ENCODE measurements at regions not wholly inside any gene's neighbourhood (a gene's known extent, or its start where the extent isn't known, plus 50 kb on each side); places are given as distances from the start of the nearest gene placed in this dataset.

GRCh38 chr19:30083125-30083681 is 141.2 kb downstream of the URI1 start:
- DNase-seq: no peak

- peak; percentile 14 for DNase-seq
Measured at GRCh38 chr19:30083701-30084156, 141.7 kb downstream of the URI1 start.

- DNase-seq: no peak
Measured at GRCh38 chr19:30084390-30084819, 142.4 kb downstream of the URI1 start.

- no peak for DNase-seq
Measured at GRCh38 chr19:30085394-30085793, 143.4 kb downstream of the URI1 start.

GRCh38 chr19:30086220-30086619 is 144.2 kb downstream of the URI1 start:
- DNase-seq: no peak

GRCh38 chr19:30086916-30087315 is 144.9 kb downstream of the URI1 start:
- no peak for DNase-seq

- no peak for DNase-seq
Measured at GRCh38 chr19:30087381-30088138, 145.5 kb downstream of the URI1 start.

GRCh38 chr19:30088567-30088966 is 146.5 kb downstream of the URI1 start:
- DNase-seq: no peak

- no peak for DNase-seq
Measured at GRCh38 chr19:30089086-30089665, 147.1 kb downstream of the URI1 start.

- no peak for DNase-seq
Measured at GRCh38 chr19:30090476-30090875, 148.4 kb downstream of the URI1 start.

GRCh38 chr19:30090963-30091362 is 148.9 kb downstream of the URI1 start:
- no peak for DNase-seq

GRCh38 chr19:30091456-30091855 is 149.4 kb downstream of the URI1 start:
- no peak for DNase-seq

GRCh38 chr19:30091856-30092255 is 149.8 kb downstream of the URI1 start:
- DNase-seq: no peak

GRCh38 chr19:30092721-30093569 is 150.9 kb downstream of the URI1 start:
- no peak for DNase-seq

- no peak for DNase-seq
Measured at GRCh38 chr19:30093966-30094755, 152.1 kb downstream of the URI1 start.

- no peak for DNase-seq
Measured at GRCh38 chr19:30094756-30095140, 152.7 kb downstream of the URI1 start.

- DNase-seq: no peak
Measured at GRCh38 chr19:30095171-30095570, 153.1 kb downstream of the URI1 start.

- no peak for DNase-seq
Measured at GRCh38 chr19:30096596-30097370, 154.7 kb downstream of the URI1 start.

GRCh38 chr19:30097746-30098280 is 155.8 kb downstream of the URI1 start:
- no peak for DNase-seq

GRCh38 chr19:30102239-30102638 is 160.2 kb downstream of the URI1 start:
- no peak for DNase-seq

GRCh38 chr19:30102666-30103065 is 160.6 kb downstream of the URI1 start:
- no peak for DNase-seq

All from left kidney (tissue), 1 donor.